ENCODE measurements at regions not wholly inside any gene's neighbourhood (a gene's known extent, or its start where the extent isn't known, plus 50 kb on each side); places are given as distances from the start of the nearest gene placed in this dataset.

DNA sequence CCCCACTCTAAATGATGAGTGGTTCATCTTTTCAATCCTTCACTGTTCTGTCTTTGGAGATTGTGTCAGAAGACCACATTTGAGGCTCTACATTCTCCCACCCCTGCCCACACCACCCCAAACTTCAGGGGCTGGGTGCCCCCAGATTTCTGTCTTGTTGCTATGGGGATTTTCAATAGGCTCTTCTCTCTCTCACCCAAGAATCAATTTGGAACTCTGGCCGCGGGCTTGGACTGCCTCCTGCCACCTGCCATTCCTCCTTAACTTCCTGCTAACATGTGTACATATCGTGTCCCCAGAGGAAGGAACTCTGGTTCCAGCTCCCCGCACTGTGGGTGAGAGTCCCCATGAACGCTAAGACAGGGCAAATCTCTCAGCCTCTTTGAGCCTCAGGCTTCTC, 67.4 kb upstream of the LARS2 start:
- Histone ChIP-seq H2AFZ (ENCODE audit: low read depth, low read length) (no peak overlapping the region), H3K27ac (ENCODE audit: insufficient read depth, low read depth, low read length) (no peak overlapping the region), H3K9ac (replicated peaks; ENCODE audit: extremely low read depth, insufficient read depth, low read length) (no peak overlapping the region), H3K79me2 (ENCODE audit: control insufficient read depth, insufficient read depth, low read length) (no peaks in the 10 kb centered on the region), H3K9me1 (replicated peaks; ENCODE audit: control insufficient read depth, extremely low read depth, insufficient read depth, low read length) (no peaks in the 10 kb centered on the region), H3K4me3 (replicated peaks in 1 of 3; ENCODE audit: insufficient read depth in 1 of 3, low read depth in 1 of 3, low read length in 3 of 3) (no peak overlapping the region), H3K36me3 (ENCODE audit: control insufficient read depth in 2 of 2, extremely low read depth in 1 of 2, insufficient read depth in 2 of 2, low read length in 2 of 2) (no peaks in the 10 kb centered on the region), H3K4me1 (ENCODE audit: control insufficient read depth, extremely low read depth, insufficient read depth, low read length) (no peaks in the 10 kb centered on the region), H3K9me3 (replicated peaks; ENCODE audit: control insufficient read depth, insufficient read depth, low read length) (no peaks in the 10 kb centered on the region), H3K27me3 (ENCODE audit: control insufficient read depth in 2 of 2, insufficient read depth in 2 of 2, low read length in 2 of 2) (peaks cover 1 to 6% of the 10 kb centered on the region in 2 experiments), H4K20me1 (replicated peaks; ENCODE audit: control insufficient read depth, extremely low read depth, insufficient read depth, low read length) (no peaks in the 10 kb centered on the region), H3K4me2 (ENCODE audit: insufficient read depth, low read length) (no peak overlapping the region)
- ChIA-PET POLR2A (no interaction called here), CTCF (no interaction called here)
- intact Hi-C loops (cut with micrococcal nuclease) (no loop called here), dilution Hi-C loops (cut with MboI; ENCODE audit: extremely low pct_ligation_motif_present, low sequenced_read_pairs) (no loop called here)
- DNase-seq (ENCODE audit: low read depth, low spot score) (no peak), FAIRE-seq (no peak)
- no peak for TF ChIP-seq GATA2 (IDR thresholded peaks at IDR 0.05; ENCODE audit: insufficient read depth, insufficient read length, low read depth, low read length)
- no peak for TF ChIP-seq EZH2 (IDR thresholded peaks at IDR 0.05; ENCODE audit: borderline replicate concordance, low read depth, low read length, severe bottlenecking)
- TF ChIP-seq JUN (IDR thresholded peaks at IDR 0.05; ENCODE audit: borderline replicate concordance, insufficient read depth, insufficient read length, low read depth) = no peak
- TF ChIP-seq FOS (IDR thresholded peaks at IDR 0.05; ENCODE audit: borderline replicate concordance, insufficient read depth, low read length) = no peak
- TF ChIP-seq, protein P1, sequence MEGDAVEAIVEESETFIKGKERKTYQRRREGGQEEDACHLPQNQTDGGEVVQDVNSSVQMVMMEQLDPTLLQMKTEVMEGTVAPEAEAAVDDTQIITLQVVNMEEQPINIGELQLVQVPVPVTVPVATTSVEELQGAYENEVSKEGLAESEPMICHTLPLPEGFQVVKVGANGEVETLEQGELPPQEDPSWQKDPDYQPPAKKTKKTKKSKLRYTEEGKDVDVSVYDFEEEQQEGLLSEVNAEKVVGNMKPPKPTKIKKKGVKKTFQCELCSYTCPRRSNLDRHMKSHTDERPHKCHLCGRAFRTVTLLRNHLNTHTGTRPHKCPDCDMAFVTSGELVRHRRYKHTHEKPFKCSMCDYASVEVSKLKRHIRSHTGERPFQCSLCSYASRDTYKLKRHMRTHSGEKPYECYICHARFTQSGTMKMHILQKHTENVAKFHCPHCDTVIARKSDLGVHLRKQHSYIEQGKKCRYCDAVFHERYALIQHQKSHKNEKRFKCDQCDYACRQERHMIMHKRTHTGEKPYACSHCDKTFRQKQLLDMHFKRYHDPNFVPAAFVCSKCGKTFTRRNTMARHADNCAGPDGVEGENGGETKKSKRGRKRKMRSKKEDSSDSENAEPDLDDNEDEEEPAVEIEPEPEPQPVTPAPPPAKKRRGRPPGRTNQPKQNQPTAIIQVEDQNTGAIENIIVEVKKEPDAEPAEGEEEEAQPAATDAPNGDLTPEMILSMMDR (IDR thresholded peaks at IDR 0.05; ENCODE audit: extremely low read depth in 1 of 2, insufficient read depth in 1 of 2, low read depth in 1 of 2, low read length in 2 of 2) = no peak
- no peak for TF ChIP-seq POLR2A (IDR thresholded peaks at IDR 0.05; ENCODE audit: low read depth, low read length)
- TF ChIP-seq POLR2AphosphoS5 (IDR thresholded peaks at IDR 0.05; ENCODE audit: insufficient read depth, low read depth, low read length) = no peak
- TF ChIP-seq MYC (IDR thresholded peaks at IDR 0.05; ENCODE audit: low read depth, low read length) = no peak
- TF ChIP-seq, protein P2, sequence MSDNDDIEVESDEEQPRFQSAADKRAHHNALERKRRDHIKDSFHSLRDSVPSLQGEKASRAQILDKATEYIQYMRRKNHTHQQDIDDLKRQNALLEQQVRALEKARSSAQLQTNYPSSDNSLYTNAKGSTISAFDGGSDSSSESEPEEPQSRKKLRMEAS (IDR thresholded peaks at IDR 0.05; ENCODE audit: insufficient read depth, insufficient read length) = no peak
- no TSS peak for BruUV-seq (replicated peaks)
